Suprapubic skin (tissue), 4 donors: ENCODE measurements at regions not wholly inside any gene's neighbourhood (a gene's known extent, or its start where the extent isn't known, plus 50 kb on each side); places are given as distances from the start of the nearest gene placed in this dataset.

Source experiments
- DNase-seq, 2 donors: peaks; one replicate each; pipeline ENCODE4 v3.0.0-alpha.2; 2019; ENCODE audit warnings: low spot score in 2 of 2
- H3K27ac ChIP-seq: fragments of 200-600 bp; sonication (generic); one replicate; pipeline ENCODE4 v1.5.1; 2019
- H3K27me3 ChIP-seq: fragments of 200-600 bp; sonication (generic); one replicate; pipeline ENCODE4 v1.5.1; 2019
- H3K36me3 ChIP-seq: fragments of 200-600 bp; sonication (generic); one replicate; pipeline ENCODE4 v1.5.1; 2019
- H3K4me1 ChIP-seq: fragments of 200-600 bp; sonication (generic); one replicate; pipeline ENCODE4 v1.5.1; 2019
- H3K4me3 ChIP-seq: fragments of 200-600 bp; sonication (generic); one replicate; pipeline ENCODE4 v1.5.1; 2019; ENCODE audit warnings: mild to moderate bottlenecking
- H3K9me3 ChIP-seq: fragments of 200-600 bp; sonication (generic); one replicate; pipeline ENCODE4 v1.5.1; 2019
- CTCF ChIP-seq, 2 donors: fragments of 200-600 bp in 1 of 2; fragments of 450-650 bp in 1 of 2; sonication (generic) in 1 of 2; IDR thresholded peaks; one replicate each; pipeline ENCODE4 v1.5.1; 2016 to 2019; ENCODE audit warnings: antibody characterized with exemption in 2 of 2, mild to moderate bottlenecking in 1 of 2, moderate library complexity in 1 of 2
- EP300 ChIP-seq: sonication (generic); formaldehyde crosslinking; IDR thresholded peaks from one replicate; pipeline ENCODE4 v1.6.1; 2017; ENCODE audit warnings: antibody characterized with exemption
- POLR2A ChIP-seq, 2 donors: fragments of 450-650 bp; IDR thresholded peaks; one replicate each; pipeline ENCODE4 v1.6.1; 2017; ENCODE audit warnings: antibody characterized with exemption in 2 of 2, mild to moderate bottlenecking in 2 of 2, moderate library complexity in 2 of 2
- POLR2AphosphoS5 ChIP-seq, 3 donors: sonication (generic); formaldehyde crosslinking; IDR thresholded peaks; one replicate each; pipeline ENCODE4 v1.6.1; 2017; ENCODE audit warnings: antibody characterized with exemption in 3 of 3
- WGBS: methylation state at CpG from one replicate; pipeline ENCODE4 v1.1.5; 2018; 5-methylcytosine and 5-hydroxymethylcytosine counted together

GRCh38 chrX:7264399-7264798 is 116.4 kb upstream of the PUDP start:
- no peak overlapping the region for H3K4me3 ChIP-seq
- H3K4me1 ChIP-seq: no peaks in the 10 kb centered on the region
- no peak overlapping the region for H3K27ac ChIP-seq
- WGBS: 95% methylated on average over 2 of the region's 2 CpGs
- no peak for DNase-seq
- no peaks in the 10 kb centered on the region for H3K36me3 ChIP-seq
- TF ChIP-seq EP300: no peak
- no peak for TF ChIP-seq CTCF (IDR thresholded peaks at IDR 0.05)
- TF ChIP-seq POLR2A (IDR thresholded peaks at IDR 0.05): no peak
- TF ChIP-seq POLR2AphosphoS5 (IDR thresholded peaks at IDR 0.05): no peak
- no peaks in the 10 kb centered on the region for H3K27me3 ChIP-seq
- H3K9me3 ChIP-seq: no peaks in the 10 kb centered on the region

- no peak overlapping the region for H3K27ac ChIP-seq
- no peaks in the 10 kb centered on the region for H3K27me3 ChIP-seq
- H3K9me3 ChIP-seq: no peaks in the 10 kb centered on the region
- TF ChIP-seq POLR2A (IDR thresholded peaks at IDR 0.05) (no peak), POLR2AphosphoS5 (IDR thresholded peaks at IDR 0.05) (no peak), CTCF (IDR thresholded peaks at IDR 0.05) (no peak), EP300 (no peak)
- no peak for DNase-seq
- no peak overlapping the region for H3K4me3 ChIP-seq
- no peaks in the 10 kb centered on the region for H3K4me1 ChIP-seq
- no peaks in the 10 kb centered on the region for H3K36me3 ChIP-seq
- WGBS: 46% methylated on average over 3 of the region's 3 CpGs
Observed at GRCh38 chrX:7263961-7264360, 116.0 kb upstream of the PUDP start.

- TF ChIP-seq POLR2AphosphoS5 (IDR thresholded peaks at IDR 0.05) (no peak), EP300 (no peak), CTCF (IDR thresholded peaks at IDR 0.05) (no peak), POLR2A (IDR thresholded peaks at IDR 0.05) (no peak)
- Histone ChIP-seq H3K4me3 (no peak overlapping the region), H3K9me3 (no peaks in the 10 kb centered on the region), H3K36me3 (no peaks in the 10 kb centered on the region), H3K4me1 (no peaks in the 10 kb centered on the region), H3K27me3 (no peaks in the 10 kb centered on the region), H3K27ac (no peak overlapping the region)
- no peak for DNase-seq
- WGBS: 76% methylated on average over 5 of the region's 5 CpGs
Observed at GRCh38 chrX:7263330-7263729, 115.4 kb upstream of the PUDP start.

GRCh38 chrX:7262551-7262950 is 114.6 kb upstream of the PUDP start:
- H3K9me3 ChIP-seq: no peaks in the 10 kb centered on the region
- no peaks in the 10 kb centered on the region for H3K4me1 ChIP-seq
- no peak for TF ChIP-seq POLR2AphosphoS5 (IDR thresholded peaks at IDR 0.05)
- TF ChIP-seq EP300: no peak
- TF ChIP-seq POLR2A (IDR thresholded peaks at IDR 0.05): no peak
- no peak for TF ChIP-seq CTCF (IDR thresholded peaks at IDR 0.05)
- H3K4me3 ChIP-seq: no peak overlapping the region
- no peaks in the 10 kb centered on the region for H3K36me3 ChIP-seq
- H3K27ac ChIP-seq: no peak overlapping the region
- no peaks in the 10 kb centered on the region for H3K27me3 ChIP-seq
- no peak for DNase-seq

- no peaks in the 10 kb centered on the region for H3K4me1 ChIP-seq
- H3K9me3 ChIP-seq: no peaks in the 10 kb centered on the region
- no peak overlapping the region for H3K27ac ChIP-seq
- H3K4me3 ChIP-seq: no peak overlapping the region
- no peaks in the 10 kb centered on the region for H3K36me3 ChIP-seq
- H3K27me3 ChIP-seq: no peaks in the 10 kb centered on the region
- DNase-seq: no peak
- TF ChIP-seq EP300 (no peak), POLR2AphosphoS5 (IDR thresholded peaks at IDR 0.05) (no peak), POLR2A (IDR thresholded peaks at IDR 0.05) (no peak), CTCF (IDR thresholded peaks at IDR 0.05) (no peak)
- WGBS: 91% methylated on average over 5 of the region's 5 CpGs
Observed at GRCh38 chrX:7261672-7262332, 113.8 kb upstream of the PUDP start.
